ENCODE measurements at regions not wholly inside any gene's neighbourhood (a gene's known extent, or its start where the extent isn't known, plus 50 kb on each side); places are given as distances from the start of the nearest gene placed in this dataset.

- no peak for TF ChIP-seq CTCF (IDR thresholded peaks at IDR 0.05)
- no peak for TF ChIP-seq POLR2A (IDR thresholded peaks at IDR 0.05)
These were observed 507.0 kb downstream of the ZPLD1 start for GRCh38 chr3:102941786-102942185.
